GM18517 (cell line): ENCODE measurements at regions not wholly inside any gene's neighbourhood (a gene's known extent, or its start where the extent isn't known, plus 50 kb on each side); places are given as distances from the start of the nearest gene placed in this dataset.

Experiments
- ATAC-seq: cut with Tn5 transposase; IDR thresholded peaks from one replicate; pipeline ENCODE4 v1.9.1; 2021; ENCODE audit warnings: mild to moderate bottlenecking, moderate library complexity; ENCODE audit not compliant: unreplicated experiment

GRCh38 chr12:115338566-115339294 is 654.8 kb upstream of the TBX3 start:
- ATAC-seq: no peak

- no peak for ATAC-seq
These were observed 653.9 kb upstream of the TBX3 start for GRCh38 chr12:115337693-115338543.

GRCh38 chr12:115336506-115336905 is 652.5 kb upstream of the TBX3 start:
- ATAC-seq: no peak

DNA sequence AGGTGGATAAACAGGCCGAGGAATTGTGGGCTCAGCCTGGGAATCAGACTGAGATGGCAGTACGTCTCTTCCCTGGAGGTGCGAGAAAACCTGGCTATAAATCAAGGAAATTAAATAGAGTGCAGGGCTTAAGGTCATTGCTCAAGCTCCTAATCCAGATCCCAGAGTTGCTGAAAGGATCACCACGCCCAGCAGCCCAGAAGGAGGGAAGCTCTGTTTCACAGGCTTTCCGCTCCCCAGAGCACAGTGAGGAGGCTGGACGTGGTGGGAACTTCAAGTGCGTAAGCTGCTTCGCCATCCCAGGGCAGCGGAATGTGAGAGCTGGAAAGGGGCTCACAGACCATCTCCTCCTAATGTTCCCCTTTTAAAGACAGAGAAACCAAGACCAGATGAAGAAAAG is 651.6 kb upstream of the TBX3 start:
- ATAC-seq: no peak

GRCh38 chr12:115335048-115335447 is 651.1 kb upstream of the TBX3 start:
- ATAC-seq: no peak

- ATAC-seq: no peak
These were observed 649.0 kb upstream of the TBX3 start for GRCh38 chr12:115332945-115333344.

DNA sequence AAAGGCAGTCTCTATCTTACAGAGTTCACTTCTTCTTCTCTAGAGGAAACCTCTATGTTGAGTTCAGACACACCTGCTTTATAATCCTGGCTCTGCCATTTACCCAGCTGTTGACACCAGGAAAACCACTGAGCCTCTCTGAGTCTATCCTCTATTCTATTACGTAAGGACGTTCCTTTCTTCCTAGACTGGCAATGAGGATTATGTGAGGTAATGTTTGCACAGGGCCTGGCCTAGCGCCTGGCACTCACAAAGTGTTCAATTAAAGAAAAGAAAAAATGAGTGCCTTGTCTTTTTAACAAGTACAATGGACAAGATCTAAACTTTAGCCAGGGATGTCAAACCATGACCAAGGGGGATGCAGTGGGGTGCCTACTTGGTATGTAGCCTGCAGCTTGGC is 641.9 kb upstream of the TBX3 start:
- no peak for ATAC-seq

DNA sequence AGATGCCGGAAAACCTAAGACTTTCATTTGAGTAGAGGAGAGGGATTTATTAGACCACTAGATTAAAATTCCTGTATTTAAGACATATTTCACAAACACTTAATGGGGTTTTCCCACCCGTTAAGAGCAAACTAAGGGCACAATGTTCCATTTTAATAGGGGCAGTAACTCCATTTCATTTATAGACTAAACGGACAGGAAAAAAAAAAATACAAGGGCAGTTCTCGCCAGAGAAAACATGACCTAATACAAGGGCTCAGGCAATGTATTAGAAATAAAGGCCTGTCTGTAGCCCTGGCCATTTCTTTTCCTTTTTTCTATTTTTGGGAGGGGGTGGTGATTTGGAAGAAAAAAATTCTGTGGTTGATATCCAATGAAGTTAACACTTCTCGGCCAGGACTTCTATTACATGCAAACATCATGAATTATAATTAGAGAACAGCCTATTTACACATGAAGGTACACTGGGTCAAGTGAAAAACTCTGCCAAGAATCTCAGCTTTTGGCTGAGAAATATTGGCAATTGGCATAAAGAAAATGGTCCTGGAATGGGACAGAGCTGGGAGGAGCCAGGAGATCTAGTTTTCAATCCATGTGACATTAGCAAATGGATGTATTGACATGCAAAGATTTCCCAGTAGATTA is 641.1 kb upstream of the TBX3 start:
- no peak for ATAC-seq

- ATAC-seq: no peak
These were observed 639.4 kb upstream of the TBX3 start for GRCh38 chr12:115323223-115323905.

GRCh38 chr12:115322275-115322674 is 638.3 kb upstream of the TBX3 start:
- peak; percentile 87 for ATAC-seq

- no peak for ATAC-seq
These were observed 637.0 kb upstream of the TBX3 start for GRCh38 chr12:115320967-115321366.

GRCh38 chr12:115320451-115320850 is 636.5 kb upstream of the TBX3 start:
- no peak for ATAC-seq

DNA sequence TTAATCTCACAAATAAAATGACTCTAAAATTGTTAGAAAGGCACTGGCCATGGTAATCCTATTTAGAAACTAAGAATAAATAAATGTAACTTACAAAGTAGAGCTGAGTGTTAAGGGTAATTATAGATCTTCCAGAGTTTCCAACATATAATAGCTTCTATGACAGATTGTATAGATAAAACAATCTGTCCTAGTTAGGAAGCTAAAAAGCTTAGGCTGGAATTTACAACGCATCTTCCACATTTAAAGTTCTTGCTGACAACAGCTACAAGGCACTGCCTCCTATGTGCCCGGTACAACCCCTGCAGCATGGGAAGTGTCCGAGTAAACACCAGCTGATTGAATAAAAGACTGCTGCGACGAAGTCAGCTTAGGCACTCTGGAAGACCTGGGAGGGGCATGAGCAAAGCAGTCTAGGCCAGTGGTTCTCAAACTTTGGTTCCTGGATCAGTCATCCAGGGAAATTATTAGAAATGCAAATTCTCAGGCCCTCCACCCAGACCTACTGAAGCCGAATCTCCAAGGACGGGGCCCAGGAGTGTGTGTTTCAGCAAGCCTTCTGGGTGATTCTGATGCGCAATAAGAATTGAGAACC is 635.6 kb upstream of the TBX3 start:
- ATAC-seq: no peak

DNA sequence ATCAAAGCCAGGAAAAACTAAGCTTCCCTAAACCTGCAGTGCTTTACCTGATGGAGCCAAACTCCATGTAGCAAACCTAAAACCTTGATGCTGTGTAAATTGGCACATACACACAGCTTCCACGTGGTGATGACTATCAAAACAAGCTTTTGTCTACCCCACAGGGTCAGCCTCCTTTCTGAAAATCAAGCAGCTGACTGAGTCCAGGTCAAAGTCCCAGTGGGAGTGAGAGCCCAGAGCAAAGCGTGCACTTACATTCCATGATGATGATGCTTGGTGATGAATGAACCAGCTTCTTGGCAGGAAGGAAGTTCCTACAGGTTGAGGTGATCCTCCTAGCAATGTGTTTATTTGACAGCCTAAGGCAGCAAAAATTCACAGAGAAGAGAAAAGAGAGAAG is 630.0 kb upstream of the TBX3 start:
- no peak for ATAC-seq

DNA sequence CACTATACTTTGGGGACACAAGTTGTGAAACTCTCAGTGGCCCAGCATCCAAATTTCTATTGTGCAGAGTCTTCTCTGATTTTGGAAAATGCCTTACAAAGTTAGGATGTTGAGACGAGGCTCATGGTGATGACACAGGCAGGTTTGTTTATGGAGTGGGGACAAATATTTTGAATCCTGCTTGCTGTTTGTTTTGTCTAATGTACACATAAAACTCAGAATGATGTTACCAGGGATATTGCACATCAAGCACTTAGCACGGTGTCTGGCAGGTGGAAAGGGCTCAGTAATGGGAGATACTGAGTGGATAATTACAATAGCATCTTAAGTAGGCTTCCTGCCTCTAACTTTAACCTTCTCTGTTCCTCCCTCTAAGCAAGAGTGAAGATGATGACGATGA is 628.9 kb upstream of the TBX3 start:
- ATAC-seq: no peak

- ATAC-seq: no peak
These were observed 627.9 kb upstream of the TBX3 start for GRCh38 chr12:115311875-115312274.

DNA sequence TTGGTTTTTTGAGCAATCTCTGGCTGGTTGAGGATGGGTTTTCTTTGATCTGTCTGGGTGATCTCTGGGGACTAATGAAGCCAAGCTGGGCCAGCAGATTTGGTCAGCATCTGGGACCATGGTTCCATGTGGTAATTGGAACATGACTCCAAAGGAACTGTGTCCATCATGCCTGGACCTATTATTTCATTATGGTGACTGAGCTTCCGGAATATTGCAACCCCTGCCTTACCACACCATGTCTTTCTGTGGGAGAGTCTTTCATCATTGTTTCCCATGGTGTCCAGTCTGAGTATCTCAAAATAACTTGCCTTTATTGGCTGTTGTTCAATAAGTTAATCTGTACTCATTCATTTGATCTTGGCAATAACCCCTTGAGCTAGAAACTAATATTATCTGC is 624.9 kb upstream of the TBX3 start:
- no peak for ATAC-seq

DNA sequence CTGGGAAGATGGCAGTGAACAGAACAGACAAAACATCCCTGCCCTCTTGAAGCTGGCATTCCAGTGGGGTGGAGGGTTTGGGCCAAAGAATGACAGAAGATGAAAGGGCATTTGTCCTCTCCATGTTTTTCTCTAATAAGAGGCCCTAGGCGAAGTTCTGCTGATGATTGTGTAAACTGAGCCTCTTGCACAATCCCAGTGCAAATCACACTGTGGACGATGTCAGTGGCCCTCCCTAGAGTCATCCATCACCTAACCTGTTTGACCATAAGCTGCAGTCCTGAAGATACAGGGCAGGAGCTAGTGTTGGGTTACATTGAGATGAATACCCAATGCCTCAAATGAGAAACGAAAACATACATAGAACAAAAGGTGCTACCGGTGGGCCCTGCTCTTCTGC is 622.4 kb upstream of the TBX3 start:
- ATAC-seq: no peak

DNA sequence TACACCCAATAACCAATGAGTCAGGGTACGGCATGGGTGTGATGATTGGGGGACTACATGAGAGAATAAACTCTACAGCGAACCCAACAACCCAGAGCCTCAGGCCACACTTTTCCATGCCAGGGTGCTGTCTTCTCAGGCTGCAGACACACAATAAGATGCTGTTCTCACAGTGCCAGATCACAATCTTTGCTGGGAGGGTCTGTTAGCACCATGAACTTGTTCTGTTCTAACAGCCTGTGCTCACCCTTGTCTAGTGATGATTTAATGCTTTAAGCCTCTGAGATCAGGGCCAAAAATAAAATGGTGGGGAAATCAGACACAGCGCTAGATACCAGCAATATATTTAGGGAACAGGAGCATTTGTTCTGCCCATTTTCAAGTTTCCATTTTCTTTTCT is 621.9 kb upstream of the TBX3 start:
- ATAC-seq: no peak

DNA sequence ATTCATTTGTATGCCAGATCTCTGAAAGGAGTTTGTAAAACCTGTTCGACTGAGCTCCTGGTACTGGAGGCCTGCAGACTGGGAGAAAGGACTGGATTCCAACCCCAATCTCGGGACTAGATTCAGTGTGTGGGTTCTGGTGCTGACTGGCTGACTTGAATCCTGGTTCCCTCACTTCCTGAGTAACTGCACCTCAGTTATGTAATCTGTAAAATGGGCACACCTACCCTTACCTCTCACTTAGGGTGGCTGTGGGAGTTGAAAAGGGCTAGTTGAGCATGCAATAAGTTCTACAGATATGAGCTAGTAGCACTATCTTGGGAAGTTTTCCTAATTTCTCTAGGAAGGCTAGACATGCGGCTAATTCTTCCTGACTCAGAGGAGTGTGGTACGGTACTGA is 621.3 kb upstream of the TBX3 start:
- no peak for ATAC-seq

DNA sequence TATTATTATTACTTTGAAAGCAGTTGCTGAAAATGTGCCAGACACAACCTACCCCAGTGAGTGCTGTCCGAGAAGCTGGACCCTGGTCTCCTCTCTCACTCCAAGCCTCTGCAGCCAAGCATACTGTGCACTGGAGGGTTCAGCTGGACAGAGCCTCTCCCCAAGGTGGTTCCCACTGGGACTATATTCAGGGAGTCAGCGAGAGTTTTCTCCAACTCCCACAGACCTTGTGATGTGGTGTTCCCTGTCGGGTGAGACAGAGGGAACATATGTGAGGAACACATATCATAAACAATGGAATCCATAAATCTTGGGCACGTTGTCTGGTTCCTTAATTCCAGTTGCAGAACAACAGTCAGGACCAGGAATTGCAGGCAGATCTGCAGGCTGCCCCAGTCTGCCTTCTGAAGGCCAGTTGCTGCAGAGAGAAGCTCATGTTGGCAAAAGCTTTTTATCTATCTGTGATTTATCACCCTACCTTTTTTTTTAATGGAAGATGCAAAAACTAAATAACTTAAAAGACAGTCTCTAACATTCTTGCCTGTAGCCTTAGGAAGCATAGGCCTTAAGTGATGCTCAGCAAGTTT is 619.8 kb upstream of the TBX3 start:
- ATAC-seq: no peak
